Endodermal cell (in vitro differentiated cells): ENCODE measurements at regions not wholly inside any gene's neighbourhood (a gene's known extent, or its start where the extent isn't known, plus 50 kb on each side); places are given as distances from the start of the nearest gene placed in this dataset.

Source experiments
- DNase-seq: peaks from one replicate; pipeline ENCODE4 v3.0.0-alpha.2; 2017
- H3K27ac ChIP-seq: 2 replicates; pipeline ENCODE4 v1.5.1; 2013; ENCODE audit warnings: mild to moderate bottlenecking, low read depth, low read length, moderate library complexity
- H3K27me3 ChIP-seq: 2 replicates; pipeline ENCODE4 v1.6.1; 2013; ENCODE audit warnings: mild to moderate bottlenecking, low read length, moderate library complexity; ENCODE audit not compliant: insufficient read depth, control insufficient read depth, poor library complexity, severe bottlenecking
- H3K36me3 ChIP-seq: 2 replicates; pipeline ENCODE4 v1.7.0; 2013; ENCODE audit warnings: mild to moderate bottlenecking, low read length, moderate library complexity; ENCODE audit not compliant: control insufficient read depth, insufficient read depth
- H3K4me1 ChIP-seq: one replicate; pipeline ENCODE4 v1.7.0; 2013; ENCODE audit warnings: low read length; ENCODE audit not compliant: control insufficient read depth, insufficient read depth
- H3K4me3 ChIP-seq: 2 replicates; pipeline ENCODE4 v1.5.1; 2013; ENCODE audit warnings: mild to moderate bottlenecking, low read length, moderate library complexity
- H3K9ac ChIP-seq: 2 replicates; pipeline ENCODE4 v1.6.1; 2013; ENCODE audit warnings: mild to moderate bottlenecking, low read length, moderate library complexity; ENCODE audit not compliant: poor library complexity, severe bottlenecking; ENCODE audit errors: extremely low read depth
- H3K9me3 ChIP-seq: 2 replicates; pipeline ENCODE4 v1.6.1; 2013; ENCODE audit warnings: mild to moderate bottlenecking, low read length, moderate library complexity; ENCODE audit not compliant: control insufficient read depth
- H3K27ac Mint-ChIP-seq: 2 replicates; pipeline ENCODE4 v1.8.0; 2020; ENCODE audit warnings: mixed read lengths
- H3K27me3 Mint-ChIP-seq: 2 replicates; pipeline ENCODE4 v1.8.0; 2021; ENCODE audit warnings: mild to moderate bottlenecking, mixed read lengths; ENCODE audit not compliant: insufficient read depth
- H3K36me3 Mint-ChIP-seq: 2 replicates; pipeline ENCODE4 v1.8.0; 2020; ENCODE audit warnings: low read depth, mixed read lengths
- H3K4me1 Mint-ChIP-seq: 2 replicates; pipeline ENCODE4 v1.8.0; 2020; ENCODE audit warnings: mixed read lengths
- H3K4me3 Mint-ChIP-seq: 2 replicates; pipeline ENCODE4 v1.8.0; 2020; ENCODE audit warnings: mild to moderate bottlenecking, moderate library complexity, mixed read lengths
- H3K9me3 Mint-ChIP-seq: 2 replicates; pipeline ENCODE4 v1.8.0; 2020; ENCODE audit warnings: mild to moderate bottlenecking, mixed read lengths
- WGBS, 2 experiments: methylation state at CpG; one replicate each; pipeline versions ENCODE4 v1.1.5 to v1.1.7; 2013; ENCODE audit warnings: missing lambda C conversion rate in 2 of 2, mixed read lengths in 1 of 2; ENCODE audit not compliant: insufficient coverage in 1 of 2, insufficient read length in 1 of 2; 5-methylcytosine and 5-hydroxymethylcytosine counted together
- TF ChIP-seq, protein P1 (sequence below): fragments of 200-600 bp; sonication (generic); conservative IDR thresholded peaks from 2 replicates; pipeline ENCODE4 v1.5.0; 2021; ENCODE audit warnings: antibody characterized with exemption, mild to moderate bottlenecking

DNA sequence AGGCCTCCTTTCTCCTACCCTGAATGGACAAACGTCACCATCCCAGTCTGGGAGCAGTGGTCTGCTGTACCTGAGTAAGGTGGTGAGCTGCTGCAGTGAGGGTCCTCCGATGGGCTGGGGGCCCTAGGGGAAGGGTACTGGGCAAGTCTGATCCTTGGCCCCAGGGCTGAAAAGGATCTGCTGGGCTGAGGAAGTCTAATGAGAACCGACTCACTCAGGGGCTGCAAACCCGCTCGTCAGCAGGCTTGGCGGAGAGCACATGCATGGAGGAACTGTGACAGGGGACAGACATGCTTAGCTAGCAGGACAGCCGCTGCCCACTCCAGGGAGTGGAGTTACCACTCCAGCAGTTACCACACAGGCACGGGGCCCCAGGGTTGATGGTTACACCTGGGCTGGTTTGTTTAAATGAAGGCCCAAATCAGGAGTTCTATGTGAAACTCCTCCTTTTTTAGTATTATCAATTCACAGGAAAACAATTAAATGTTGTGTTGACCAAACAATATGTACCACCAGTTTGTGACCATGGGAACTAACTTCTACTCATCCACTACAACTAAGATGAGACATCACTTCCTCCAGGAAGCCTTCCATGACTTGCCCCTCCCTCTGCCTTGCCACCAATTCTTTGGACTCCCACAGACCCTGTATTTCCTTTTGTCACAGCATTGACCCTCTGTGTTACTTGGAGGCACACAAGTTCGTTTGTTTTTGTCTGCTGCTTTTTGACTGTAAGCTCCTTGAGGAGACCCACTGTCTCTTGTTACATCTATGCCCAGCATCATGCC is 56.1 kb upstream of the CPLX2 start:
- H3K4me1 ChIP-seq = no peaks in the 10 kb centered on the region
- no peak for DNase-seq
- H3K9me3 ChIP-seq = no peaks in the 10 kb centered on the region
- 89% methylated on average over 7 to 9 of the region's 9 CpGs for WGBS, 2 experiments
- H3K4me3 ChIP-seq = no peak overlapping the region
- no peaks in the 10 kb centered on the region for H3K27me3 Mint-ChIP-seq
- H3K27ac Mint-ChIP-seq = no peak overlapping the region
- no peaks in the 10 kb centered on the region for H3K36me3 Mint-ChIP-seq
- TF ChIP-seq, protein P1, sequence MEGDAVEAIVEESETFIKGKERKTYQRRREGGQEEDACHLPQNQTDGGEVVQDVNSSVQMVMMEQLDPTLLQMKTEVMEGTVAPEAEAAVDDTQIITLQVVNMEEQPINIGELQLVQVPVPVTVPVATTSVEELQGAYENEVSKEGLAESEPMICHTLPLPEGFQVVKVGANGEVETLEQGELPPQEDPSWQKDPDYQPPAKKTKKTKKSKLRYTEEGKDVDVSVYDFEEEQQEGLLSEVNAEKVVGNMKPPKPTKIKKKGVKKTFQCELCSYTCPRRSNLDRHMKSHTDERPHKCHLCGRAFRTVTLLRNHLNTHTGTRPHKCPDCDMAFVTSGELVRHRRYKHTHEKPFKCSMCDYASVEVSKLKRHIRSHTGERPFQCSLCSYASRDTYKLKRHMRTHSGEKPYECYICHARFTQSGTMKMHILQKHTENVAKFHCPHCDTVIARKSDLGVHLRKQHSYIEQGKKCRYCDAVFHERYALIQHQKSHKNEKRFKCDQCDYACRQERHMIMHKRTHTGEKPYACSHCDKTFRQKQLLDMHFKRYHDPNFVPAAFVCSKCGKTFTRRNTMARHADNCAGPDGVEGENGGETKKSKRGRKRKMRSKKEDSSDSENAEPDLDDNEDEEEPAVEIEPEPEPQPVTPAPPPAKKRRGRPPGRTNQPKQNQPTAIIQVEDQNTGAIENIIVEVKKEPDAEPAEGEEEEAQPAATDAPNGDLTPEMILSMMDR = no peak
- no peaks in the 10 kb centered on the region for H3K27me3 ChIP-seq
- no peaks in the 10 kb centered on the region for H3K36me3 ChIP-seq
- H3K27ac ChIP-seq = no peak overlapping the region
- no peak overlapping the region for H3K9ac ChIP-seq
- no peaks in the 10 kb centered on the region for H3K4me1 Mint-ChIP-seq
- no peak overlapping the region for H3K4me3 Mint-ChIP-seq
- no peaks in the 10 kb centered on the region for H3K9me3 Mint-ChIP-seq

DNA sequence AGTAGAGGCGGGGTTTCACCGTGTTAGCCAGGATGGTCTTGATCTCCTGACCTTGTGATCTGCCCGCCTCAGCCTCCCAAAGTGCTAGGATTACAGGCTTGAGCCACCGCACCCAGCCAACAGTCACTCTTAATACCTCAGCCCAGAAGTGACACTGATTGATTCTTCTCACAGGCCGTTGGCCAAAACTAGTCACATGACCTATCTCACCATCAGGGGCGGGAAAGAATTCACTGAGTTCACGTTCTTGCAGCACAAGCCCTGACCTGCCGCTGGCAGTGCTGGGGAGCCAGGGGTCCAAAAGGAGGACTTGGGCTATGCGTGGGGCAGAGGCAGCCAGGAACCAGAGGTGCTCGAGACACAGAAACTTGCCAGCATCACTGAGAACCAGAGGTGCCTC is 55.0 kb upstream of the CPLX2 start:
- H3K4me1 Mint-ChIP-seq = no peaks in the 10 kb centered on the region
- DNase-seq = no peak
- no peak overlapping the region for H3K4me3 Mint-ChIP-seq
- H3K27me3 Mint-ChIP-seq = peaks cover 3% of the 10 kb centered on the region
- H3K9ac ChIP-seq = no peak overlapping the region
- no peak overlapping the region for H3K27ac ChIP-seq
- no peak overlapping the region for H3K27ac Mint-ChIP-seq
- H3K36me3 ChIP-seq = no peaks in the 10 kb centered on the region
- 66 to 83% methylated on average over 7 to 10 of the region's 10 CpGs for WGBS, 2 experiments
- TF ChIP-seq, protein P1 = no peak
- H3K27me3 ChIP-seq = no peaks in the 10 kb centered on the region
- H3K4me3 ChIP-seq = no peak overlapping the region
- H3K9me3 ChIP-seq = no peaks in the 10 kb centered on the region
- no peaks in the 10 kb centered on the region for H3K4me1 ChIP-seq
- no peaks in the 10 kb centered on the region for H3K36me3 Mint-ChIP-seq
- H3K9me3 Mint-ChIP-seq = no peaks in the 10 kb centered on the region

DNA sequence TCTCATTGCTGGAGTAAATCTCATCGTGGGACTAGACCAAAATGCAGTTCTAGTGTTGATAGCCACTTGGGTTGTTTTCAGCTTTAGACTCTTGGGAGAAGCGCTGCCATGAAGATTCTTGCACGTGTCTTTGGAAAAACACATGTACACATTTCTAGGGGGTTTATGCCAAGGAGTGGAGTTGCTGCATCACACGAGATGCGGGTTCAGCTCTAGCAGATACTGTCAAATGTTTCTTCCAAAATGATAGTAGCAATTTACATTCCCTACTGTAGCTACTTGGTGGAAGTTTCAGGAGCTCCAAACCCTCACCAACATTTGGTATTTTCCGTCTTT is 52.3 kb upstream of the CPLX2 start:
- H3K4me1 ChIP-seq = peaks cover 3% of the 10 kb centered on the region
- TF ChIP-seq, protein P1 = no peak
- H3K36me3 ChIP-seq = no peaks in the 10 kb centered on the region
- Mint-ChIP-seq H3K4me1 (peaks cover 10% of the 10 kb centered on the region), H3K27me3 (peaks cover 16% of the 10 kb centered on the region), H3K27ac (no peak overlapping the region), H3K36me3 (no peaks in the 10 kb centered on the region), H3K4me3 (no peak overlapping the region), H3K9me3 (no peaks in the 10 kb centered on the region)
- no peak overlapping the region for H3K9ac ChIP-seq
- H3K27ac ChIP-seq = no peak overlapping the region
- WGBS, 2 experiments = 95 to 97% methylated on average over 5 to 6 of the region's 6 CpGs
- H3K9me3 ChIP-seq = no peaks in the 10 kb centered on the region
- H3K27me3 ChIP-seq = no peaks in the 10 kb centered on the region
- H3K4me3 ChIP-seq = no peak overlapping the region
- no peak for DNase-seq
